ENCODE measurements at regions not wholly inside any gene's neighbourhood (a gene's known extent, or its start where the extent isn't known, plus 50 kb on each side); places are given as distances from the start of the nearest gene placed in this dataset.
A peak's percentile ranks its signal among the peaks of the same experiment; 100 is the strongest.

DNA sequence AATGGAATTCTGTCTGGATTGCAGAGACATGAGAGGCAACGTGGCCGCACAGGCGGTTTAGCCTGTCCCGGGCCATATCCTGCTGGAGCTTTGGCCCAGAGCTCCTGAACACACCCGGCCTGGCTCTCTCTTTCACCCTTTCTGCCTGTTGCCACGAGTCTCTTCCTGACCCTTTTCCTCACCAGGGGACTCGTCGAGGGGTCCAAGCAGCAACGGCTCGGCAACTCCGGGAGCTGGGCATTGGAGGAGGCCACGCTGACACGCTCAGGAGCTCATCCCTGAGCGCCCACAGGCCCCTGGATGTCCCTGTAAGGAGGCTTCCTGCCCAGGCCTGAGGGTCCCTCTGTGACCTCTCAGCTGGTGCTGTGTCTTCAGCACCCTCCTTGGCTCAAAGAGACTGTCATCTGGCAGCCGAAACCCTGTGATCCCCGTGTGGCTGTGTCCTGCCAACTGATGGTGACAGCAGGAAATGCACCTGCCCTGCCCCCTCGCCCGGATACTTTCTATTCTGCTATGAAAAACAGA is 103.8 kb downstream of the RNASET2 start:
- no peak overlapping the region for H3K4me3 Mint-ChIP-seq
- Histone ChIP-seq H3K36me3 (no peaks in the 10 kb centered on the region), H4K20me1 (ENCODE audit: low read depth) (no peaks in the 10 kb centered on the region), H2AFZ (replicated peaks) (no peak overlapping the region), H3K79me2 (ENCODE audit: low read depth) (no peaks in the 10 kb centered on the region), H3F3A (ENCODE audit: low read depth) (no peaks in the 10 kb centered on the region), H3K27me3 (no peaks in the 10 kb centered on the region), H3K4me3 (no peak overlapping the region), H3K4me2 (no peak overlapping the region), H3K4me1 (no peaks in the 10 kb centered on the region), H3K9ac (no peak overlapping the region), H3K27ac (no peak overlapping the region), H3K9me3 (ENCODE audit: low read depth) (no peaks in the 10 kb centered on the region)
- TF ChIP-seq EZH2 (IDR thresholded peaks at IDR 0.05), result no peak
- TF ChIP-seq, protein P1, sequence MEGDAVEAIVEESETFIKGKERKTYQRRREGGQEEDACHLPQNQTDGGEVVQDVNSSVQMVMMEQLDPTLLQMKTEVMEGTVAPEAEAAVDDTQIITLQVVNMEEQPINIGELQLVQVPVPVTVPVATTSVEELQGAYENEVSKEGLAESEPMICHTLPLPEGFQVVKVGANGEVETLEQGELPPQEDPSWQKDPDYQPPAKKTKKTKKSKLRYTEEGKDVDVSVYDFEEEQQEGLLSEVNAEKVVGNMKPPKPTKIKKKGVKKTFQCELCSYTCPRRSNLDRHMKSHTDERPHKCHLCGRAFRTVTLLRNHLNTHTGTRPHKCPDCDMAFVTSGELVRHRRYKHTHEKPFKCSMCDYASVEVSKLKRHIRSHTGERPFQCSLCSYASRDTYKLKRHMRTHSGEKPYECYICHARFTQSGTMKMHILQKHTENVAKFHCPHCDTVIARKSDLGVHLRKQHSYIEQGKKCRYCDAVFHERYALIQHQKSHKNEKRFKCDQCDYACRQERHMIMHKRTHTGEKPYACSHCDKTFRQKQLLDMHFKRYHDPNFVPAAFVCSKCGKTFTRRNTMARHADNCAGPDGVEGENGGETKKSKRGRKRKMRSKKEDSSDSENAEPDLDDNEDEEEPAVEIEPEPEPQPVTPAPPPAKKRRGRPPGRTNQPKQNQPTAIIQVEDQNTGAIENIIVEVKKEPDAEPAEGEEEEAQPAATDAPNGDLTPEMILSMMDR (IDR thresholded peaks at IDR 0.05), result peak; percentile 16
- H3K36me3 Mint-ChIP-seq, result peaks cover 16% of the 10 kb centered on the region
- peaks cover 6% of the 10 kb centered on the region for H3K9me3 Mint-ChIP-seq
- H3K4me1 Mint-ChIP-seq, result peaks cover 8% of the 10 kb centered on the region
- no peaks in the 10 kb centered on the region for H3K27me3 Mint-ChIP-seq (ENCODE audit: insufficient read depth, low read depth)
- H3K27ac Mint-ChIP-seq, result no peak overlapping the region
- no peak for DNase-seq (ENCODE audit: low spot score)

DNA sequence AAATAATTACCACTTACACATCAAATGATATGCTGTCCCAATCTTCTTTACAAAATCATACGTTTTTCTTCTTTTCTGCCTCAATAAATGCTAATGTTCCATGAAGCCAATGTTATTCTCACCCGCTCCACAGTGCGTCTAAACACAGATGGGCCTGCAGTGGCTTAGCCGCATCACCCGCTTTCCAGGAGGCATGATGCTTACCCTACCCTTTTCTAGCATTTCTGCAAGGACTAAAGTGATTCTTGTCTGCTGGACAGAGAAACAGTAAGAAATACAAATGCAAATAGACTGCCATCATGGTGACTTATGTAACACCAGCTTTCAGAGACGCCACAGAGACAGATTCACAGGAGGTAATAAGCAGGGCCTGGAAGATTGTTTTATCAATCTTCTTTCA is 104.4 kb downstream of the RNASET2 start:
- no peak for TF ChIP-seq EZH2phosphoT487 (IDR thresholded peaks at IDR 0.05)
- TF ChIP-seq, protein P1 (IDR thresholded peaks at IDR 0.05), result no peak
- TF ChIP-seq EZH2 (IDR thresholded peaks at IDR 0.05), result no peak
- no peak overlapping the region for H3K4me3 Mint-ChIP-seq

DNA sequence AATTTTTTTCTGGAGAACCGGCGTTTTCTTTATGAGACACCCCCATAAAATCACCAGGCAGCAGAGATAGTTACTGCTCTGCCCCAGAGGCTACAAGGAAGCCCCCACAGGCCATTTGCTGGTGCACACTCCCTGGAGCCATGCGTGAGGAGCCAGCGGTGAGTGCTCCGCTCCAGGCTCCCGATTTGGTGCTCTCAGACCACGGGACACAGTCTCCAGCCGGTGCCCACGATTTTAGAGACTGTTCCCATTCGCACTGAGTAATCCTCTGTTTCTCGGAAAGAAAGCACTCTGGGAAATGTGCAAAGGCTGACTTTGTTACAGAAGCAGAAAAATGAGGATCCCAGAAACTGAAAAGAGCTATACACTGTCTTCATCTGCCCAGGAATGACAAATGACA is 104.9 kb downstream of the RNASET2 start:
- Histone ChIP-seq H3K27me3 (no peaks in the 10 kb centered on the region), H3F3A (ENCODE audit: low read depth) (no peaks in the 10 kb centered on the region), H2AFZ (replicated peaks) (no peak overlapping the region), H3K4me2 (no peak overlapping the region), H4K20me1 (ENCODE audit: low read depth) (no peaks in the 10 kb centered on the region), H3K9ac (no peak overlapping the region), H3K4me1 (no peaks in the 10 kb centered on the region), H3K9me3 (ENCODE audit: low read depth) (no peaks in the 10 kb centered on the region), H3K27ac (no peak overlapping the region), H3K79me2 (ENCODE audit: low read depth) (no peaks in the 10 kb centered on the region), H3K36me3 (no peaks in the 10 kb centered on the region), H3K4me3 (no peak overlapping the region)
- no peak for DNase-seq (ENCODE audit: low spot score)
- H3K27me3 Mint-ChIP-seq (ENCODE audit: insufficient read depth, low read depth), result no peaks in the 10 kb centered on the region
- H3K27ac Mint-ChIP-seq, result no peak overlapping the region
- TF ChIP-seq EZH2phosphoT487 (IDR thresholded peaks at IDR 0.05), result no peak
- TF ChIP-seq, protein P1 (IDR thresholded peaks at IDR 0.05), result no peak
- no peak for TF ChIP-seq EZH2 (IDR thresholded peaks at IDR 0.05)
- peaks cover 17% of the 10 kb centered on the region for H3K36me3 Mint-ChIP-seq
- peaks cover 12% of the 10 kb centered on the region for H3K9me3 Mint-ChIP-seq
- H3K4me3 Mint-ChIP-seq, result no peak overlapping the region
- H3K4me1 Mint-ChIP-seq, result peaks cover 8% of the 10 kb centered on the region

More for the DNA sequence above, 104.4 kb downstream of the RNASET2 start:
- no peak for DNase-seq (ENCODE audit: low spot score)
- H3K27ac Mint-ChIP-seq, result no peak overlapping the region
- Histone ChIP-seq H3K4me2 (no peak overlapping the region), H3K4me3 (no peak overlapping the region), H3K4me1 (no peaks in the 10 kb centered on the region), H2AFZ (replicated peaks) (no peak overlapping the region), H3K36me3 (no peaks in the 10 kb centered on the region), H3K27ac (no peak overlapping the region), H3K27me3 (no peaks in the 10 kb centered on the region), H3K79me2 (ENCODE audit: low read depth) (no peaks in the 10 kb centered on the region), H3F3A (ENCODE audit: low read depth) (no peaks in the 10 kb centered on the region), H4K20me1 (ENCODE audit: low read depth) (no peaks in the 10 kb centered on the region), H3K9ac (no peak overlapping the region), H3K9me3 (ENCODE audit: low read depth) (no peaks in the 10 kb centered on the region)
- H3K4me1 Mint-ChIP-seq, result peaks cover 8% of the 10 kb centered on the region
- H3K27me3 Mint-ChIP-seq (ENCODE audit: insufficient read depth, low read depth), result no peaks in the 10 kb centered on the region
- H3K9me3 Mint-ChIP-seq, result peaks cover 11% of the 10 kb centered on the region
- peaks cover 17% of the 10 kb centered on the region for H3K36me3 Mint-ChIP-seq

Data from neural progenitor cell (in vitro differentiated cells).